ENCODE measurements at regions not wholly inside any gene's neighbourhood (a gene's known extent, or its start where the extent isn't known, plus 50 kb on each side); places are given as distances from the start of the nearest gene placed in this dataset.

GRCh38 chr16:60582528-60582927 lies 1453.7 kb downstream of the CDH8 start:
- H2AFZ ChIP-seq: no peak overlapping the region
- no peak overlapping the region for H3K4me3 ChIP-seq
- H3K4me1 ChIP-seq (ENCODE audit: insufficient read depth): no peaks in the 10 kb centered on the region
- H3K79me2 ChIP-seq: no peaks in the 10 kb centered on the region
- no peaks in the 10 kb centered on the region for H3K36me3 ChIP-seq (replicated peaks; ENCODE audit: insufficient read depth, low read depth)
- no peaks in the 10 kb centered on the region for H3K9me3 ChIP-seq (ENCODE audit: low read depth)
- no peak for DNase-seq (ENCODE audit: low spot score)
- H3K9me2 ChIP-seq (replicated peaks; ENCODE audit: insufficient read depth): no peaks in the 10 kb centered on the region
- H4K20me1 ChIP-seq (ENCODE audit: insufficient read depth, poor library complexity, severe bottlenecking): no peaks in the 10 kb centered on the region
- WGBS (ENCODE audit: low lambda C conversion rate, missing lambda C conversion rate): 54% methylated on average over 4 of the region's 4 CpGs
- no peak overlapping the region for H3K27ac ChIP-seq
- no peak overlapping the region for H3K4me2 ChIP-seq
- TF ChIP-seq EZH2 (IDR thresholded peaks at IDR 0.05; ENCODE audit: borderline replicate concordance): no peak
- TF ChIP-seq EZH2phosphoT487 (IDR thresholded peaks at IDR 0.05; ENCODE audit: low read depth, severe bottlenecking, unreplicated experiment): no peak
- TF ChIP-seq CTCF (IDR thresholded peaks at IDR 0.05; ENCODE audit: poor library complexity): no peak
- H3K27me3 ChIP-seq: no peaks in the 10 kb centered on the region

DNA sequence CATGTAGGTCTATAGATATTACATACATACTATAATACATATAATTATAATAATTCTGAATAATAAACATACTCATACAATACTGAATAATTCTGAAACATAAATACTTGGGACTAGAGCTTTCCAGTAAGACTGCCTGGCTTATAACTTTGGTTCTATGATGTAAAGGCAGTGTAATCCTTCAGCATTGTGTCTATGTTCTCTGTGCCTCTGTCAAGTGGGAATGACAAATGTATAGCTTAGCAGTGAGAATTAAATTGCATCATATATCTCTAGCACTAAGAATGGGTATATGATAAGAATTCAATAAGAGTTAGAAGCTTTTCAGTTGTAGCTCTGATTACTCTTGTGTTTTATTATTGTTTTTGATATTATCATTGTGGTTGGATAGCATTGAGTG lies 1469.3 kb downstream of the CDH8 start:
- Histone ChIP-seq H3K36me3 (replicated peaks; ENCODE audit: insufficient read depth, low read depth) (peaks cover 3% of the 10 kb centered on the region), H4K20me1 (ENCODE audit: insufficient read depth, poor library complexity, severe bottlenecking) (no peaks in the 10 kb centered on the region), H3K79me2 (no peaks in the 10 kb centered on the region), H3K27ac (no peak overlapping the region), H3K9me2 (replicated peaks; ENCODE audit: insufficient read depth) (no peaks in the 10 kb centered on the region), H3K4me2 (no peak overlapping the region), H3K4me3 (no peak overlapping the region), H3K27me3 (no peaks in the 10 kb centered on the region), H3K9me3 (ENCODE audit: low read depth) (no peaks in the 10 kb centered on the region), H3K4me1 (ENCODE audit: insufficient read depth) (no peaks in the 10 kb centered on the region), H2AFZ (no peak overlapping the region)
- no peak for DNase-seq (ENCODE audit: low spot score)
- no peak for TF ChIP-seq CTCF (IDR thresholded peaks at IDR 0.05; ENCODE audit: poor library complexity)
- TF ChIP-seq EZH2 (IDR thresholded peaks at IDR 0.05; ENCODE audit: borderline replicate concordance): no peak
- TF ChIP-seq EZH2phosphoT487 (IDR thresholded peaks at IDR 0.05; ENCODE audit: low read depth, severe bottlenecking, unreplicated experiment): no peak

- DNase-seq (ENCODE audit: low spot score): no peak
- Histone ChIP-seq H4K20me1 (ENCODE audit: insufficient read depth, poor library complexity, severe bottlenecking) (no peaks in the 10 kb centered on the region), H3K27me3 (no peaks in the 10 kb centered on the region), H3K36me3 (replicated peaks; ENCODE audit: insufficient read depth, low read depth) (peaks cover 3% of the 10 kb centered on the region), H2AFZ (no peak overlapping the region), H3K4me1 (ENCODE audit: insufficient read depth) (no peaks in the 10 kb centered on the region), H3K9me2 (replicated peaks; ENCODE audit: insufficient read depth) (no peaks in the 10 kb centered on the region), H3K79me2 (no peaks in the 10 kb centered on the region), H3K27ac (no peak overlapping the region), H3K4me2 (no peak overlapping the region), H3K4me3 (no peak overlapping the region), H3K9me3 (ENCODE audit: low read depth) (no peaks in the 10 kb centered on the region)
- TF ChIP-seq CTCF (IDR thresholded peaks at IDR 0.05; ENCODE audit: poor library complexity) (no peak), EZH2 (IDR thresholded peaks at IDR 0.05; ENCODE audit: borderline replicate concordance) (no peak), EZH2phosphoT487 (IDR thresholded peaks at IDR 0.05; ENCODE audit: low read depth, severe bottlenecking, unreplicated experiment) (no peak)
- 85% methylated on average over 2 of the region's 2 CpGs for WGBS (ENCODE audit: low lambda C conversion rate, missing lambda C conversion rate)
These were observed 1471.7 kb downstream of the CDH8 start for GRCh38 chr16:60564588-60564987.

DNA sequence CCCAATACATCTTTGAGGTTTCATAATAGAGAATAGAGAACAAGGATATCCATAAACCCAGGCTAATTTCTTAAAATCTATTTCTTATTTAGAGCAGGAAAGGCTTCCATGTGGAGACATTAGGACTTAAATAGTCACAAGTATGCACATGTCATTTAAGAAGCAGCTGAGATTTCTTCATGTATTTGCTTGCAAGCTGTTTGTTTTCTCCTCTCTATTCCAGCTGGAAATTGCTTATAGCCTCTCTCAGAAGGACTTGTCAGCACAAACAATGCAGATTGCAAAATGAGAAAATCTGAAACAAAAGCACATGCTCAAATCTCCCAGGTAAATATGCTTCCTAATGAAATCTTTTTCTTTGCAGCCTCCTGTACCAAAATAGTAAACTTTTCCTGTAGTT lies 1473.1 kb downstream of the CDH8 start:
- Histone ChIP-seq H2AFZ (no peak overlapping the region), H3K36me3 (replicated peaks; ENCODE audit: insufficient read depth, low read depth) (peaks cover 3% of the 10 kb centered on the region), H4K20me1 (ENCODE audit: insufficient read depth, poor library complexity, severe bottlenecking) (no peaks in the 10 kb centered on the region), H3K4me2 (no peak overlapping the region), H3K4me1 (ENCODE audit: insufficient read depth) (no peaks in the 10 kb centered on the region), H3K9me3 (ENCODE audit: low read depth) (no peaks in the 10 kb centered on the region), H3K79me2 (no peaks in the 10 kb centered on the region), H3K9me2 (replicated peaks; ENCODE audit: insufficient read depth) (no peaks in the 10 kb centered on the region), H3K27ac (no peak overlapping the region), H3K4me3 (no peak overlapping the region), H3K27me3 (no peaks in the 10 kb centered on the region)
- no peak for DNase-seq (ENCODE audit: low spot score)
- TF ChIP-seq CTCF (IDR thresholded peaks at IDR 0.05; ENCODE audit: poor library complexity): no peak
- no peak for TF ChIP-seq EZH2phosphoT487 (IDR thresholded peaks at IDR 0.05; ENCODE audit: low read depth, severe bottlenecking, unreplicated experiment)
- no peak for TF ChIP-seq EZH2 (IDR thresholded peaks at IDR 0.05; ENCODE audit: borderline replicate concordance)

All from hepatocyte (in vitro differentiated cells).